K562 (cell line): ENCODE measurements at regions not wholly inside any gene's neighbourhood (a gene's known extent, or its start where the extent isn't known, plus 50 kb on each side); places are given as distances from the start of the nearest gene placed in this dataset.

ENCODE experiments used
- POLR2A ChIP-seq: fragments of 450-650 bp; conservative IDR thresholded peaks from 2 replicates; pipeline ENCODE4 v1.6.1; 2016
- TF ChIP-seq, protein P1 (sequence below): fragments of 250-450 bp; sonication (Bioruptor Pico); IDR thresholded peaks from 2 replicates; pipeline ENCODE4 v1.5.0; 2020; ENCODE audit warnings: mild to moderate bottlenecking, borderline replicate concordance

DNA sequence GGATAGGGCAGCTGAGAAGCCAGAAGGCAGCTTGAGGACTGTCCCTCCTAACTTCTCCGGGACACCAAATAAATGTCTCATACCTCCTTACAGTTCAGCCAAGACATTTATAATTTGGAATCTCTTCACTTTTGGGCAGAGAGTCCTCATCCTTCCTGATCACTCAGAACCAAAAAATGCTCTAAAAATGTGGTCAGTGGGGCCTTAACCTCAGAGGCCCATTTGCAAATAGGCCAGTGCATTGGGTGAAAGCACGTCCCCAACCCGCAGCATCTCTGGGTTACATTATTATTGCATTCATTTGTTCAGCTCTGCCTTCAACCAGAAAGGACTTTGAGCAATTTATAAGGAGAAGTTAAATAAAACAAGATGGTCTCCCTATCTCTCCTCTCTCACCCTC is 112.4 kb upstream of the IRX3 start:
- no peak for TF ChIP-seq POLR2A
- TF ChIP-seq, protein P1, sequence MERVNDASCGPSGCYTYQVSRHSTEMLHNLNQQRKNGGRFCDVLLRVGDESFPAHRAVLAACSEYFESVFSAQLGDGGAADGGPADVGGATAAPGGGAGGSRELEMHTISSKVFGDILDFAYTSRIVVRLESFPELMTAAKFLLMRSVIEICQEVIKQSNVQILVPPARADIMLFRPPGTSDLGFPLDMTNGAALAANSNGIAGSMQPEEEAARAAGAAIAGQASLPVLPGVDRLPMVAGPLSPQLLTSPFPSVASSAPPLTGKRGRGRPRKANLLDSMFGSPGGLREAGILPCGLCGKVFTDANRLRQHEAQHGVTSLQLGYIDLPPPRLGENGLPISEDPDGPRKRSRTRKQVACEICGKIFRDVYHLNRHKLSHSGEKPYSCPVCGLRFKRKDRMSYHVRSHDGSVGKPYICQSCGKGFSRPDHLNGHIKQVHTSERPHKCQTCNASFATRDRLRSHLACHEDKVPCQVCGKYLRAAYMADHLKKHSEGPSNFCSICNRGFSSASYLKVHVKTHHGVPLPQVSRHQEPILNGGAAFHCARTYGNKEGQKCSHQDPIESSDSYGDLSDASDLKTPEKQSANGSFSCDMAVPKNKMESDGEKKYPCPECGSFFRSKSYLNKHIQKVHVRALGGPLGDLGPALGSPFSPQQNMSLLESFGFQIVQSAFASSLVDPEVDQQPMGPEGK (CRISPR knock-in tag): no peak
